Gastrocnemius medialis (tissue), 4 donors: ENCODE measurements at regions not wholly inside any gene's neighbourhood (a gene's known extent, or its start where the extent isn't known, plus 50 kb on each side); places are given as distances from the start of the nearest gene placed in this dataset.
A peak's percentile ranks its signal among the peaks of the same experiment; 100 is the strongest.

ENCODE experiments used
- ATAC-seq, 2 donors: fragments of 150-250 bp; one replicate each; pipeline ENCODE4 v1.9.1; 2016
- DNase-seq, 2 donors: peaks; one replicate each; pipeline ENCODE4 v3.0.0-alpha.2; 2019
- H3K27ac ChIP-seq, 4 donors: fragments of 200-600 bp; sonication (generic); 1 replicate in 1 of 4; 2 replicates in 3 of 4; pipeline ENCODE4 v1.5.1; 2016 to 2018; ENCODE audit warnings: mild to moderate bottlenecking in 2 of 4, moderate library complexity in 1 of 4
- H3K27me3 ChIP-seq, 3 donors: fragments of 200-600 bp; sonication (generic) in 2 of 3; 1 replicate in 1 of 3; 2 replicates in 2 of 3; pipeline versions ENCODE4 v1.5.1 to v1.6.0; 2016 to 2019; ENCODE audit warnings: mild to moderate bottlenecking in 1 of 3, moderate library complexity in 1 of 3
- H3K36me3 ChIP-seq, 2 donors: fragments of 200-600 bp; sonication (generic) in 1 of 2; one replicate each; pipeline ENCODE4 v1.5.1; 2017 to 2018
- H3K4me1 ChIP-seq, 2 donors: fragments of 200-600 bp; sonication (generic) in 1 of 2; one replicate each; pipeline ENCODE4 v1.5.1; 2016 to 2017; ENCODE audit warnings: mild to moderate bottlenecking in 2 of 2
- H3K4me3 ChIP-seq, 4 donors: fragments of 200-600 bp; sonication (generic) in 3 of 4; 1 replicate in 1 of 4; 2 replicates in 3 of 4; pipeline ENCODE4 v1.5.1; 2016 to 2019; ENCODE audit warnings: mild to moderate bottlenecking in 2 of 4
- H3K9me3 ChIP-seq, 3 donors: fragments of 200-600 bp; sonication (generic) in 2 of 3; 1 replicate in 1 of 3; 2 replicates in 2 of 3; pipeline ENCODE4 v1.5.1; 2016 to 2019
- POLR2A ChIP-seq, 2 donors: fragments of 450-650 bp; IDR thresholded peaks; one replicate each; pipeline ENCODE4 v1.6.1; 2017; ENCODE audit warnings: antibody characterized with exemption in 2 of 2, mild to moderate bottlenecking in 2 of 2, moderate library complexity in 2 of 2
- in situ Hi-C, 4 donors: fragments of 200-750 bp; cut with MboI; loops; one replicate each; pipeline versions ENCODE4 v1.15.0 to v1.8.0; 2017; ENCODE audit warnings: low sequenced_read_pairs in 4 of 4
- intact Hi-C: fragments of 100-400 bp; cut with DNase I; formaldehyde crosslinking; loops from one replicate; pipeline ENCODE4 v1.15.1; 2023; ENCODE audit warnings: low total_unique reads
- TF ChIP-seq, protein P1 (sequence below), 5 experiments: fragments of 450-650 bp in 3 of 5; fragments of 200-600 bp in 2 of 5; sonication (generic) in 2 of 5; IDR thresholded peaks in 4 of 5; conservative IDR thresholded peaks in 1 of 5; 1 replicate in 4 of 5; 2 replicates in 1 of 5; pipeline ENCODE4 v1.5.1; 2016 to 2019; ENCODE audit warnings: antibody characterized with exemption in 5 of 5, mild to moderate bottlenecking in 3 of 5, moderate library complexity in 3 of 5

DNA sequence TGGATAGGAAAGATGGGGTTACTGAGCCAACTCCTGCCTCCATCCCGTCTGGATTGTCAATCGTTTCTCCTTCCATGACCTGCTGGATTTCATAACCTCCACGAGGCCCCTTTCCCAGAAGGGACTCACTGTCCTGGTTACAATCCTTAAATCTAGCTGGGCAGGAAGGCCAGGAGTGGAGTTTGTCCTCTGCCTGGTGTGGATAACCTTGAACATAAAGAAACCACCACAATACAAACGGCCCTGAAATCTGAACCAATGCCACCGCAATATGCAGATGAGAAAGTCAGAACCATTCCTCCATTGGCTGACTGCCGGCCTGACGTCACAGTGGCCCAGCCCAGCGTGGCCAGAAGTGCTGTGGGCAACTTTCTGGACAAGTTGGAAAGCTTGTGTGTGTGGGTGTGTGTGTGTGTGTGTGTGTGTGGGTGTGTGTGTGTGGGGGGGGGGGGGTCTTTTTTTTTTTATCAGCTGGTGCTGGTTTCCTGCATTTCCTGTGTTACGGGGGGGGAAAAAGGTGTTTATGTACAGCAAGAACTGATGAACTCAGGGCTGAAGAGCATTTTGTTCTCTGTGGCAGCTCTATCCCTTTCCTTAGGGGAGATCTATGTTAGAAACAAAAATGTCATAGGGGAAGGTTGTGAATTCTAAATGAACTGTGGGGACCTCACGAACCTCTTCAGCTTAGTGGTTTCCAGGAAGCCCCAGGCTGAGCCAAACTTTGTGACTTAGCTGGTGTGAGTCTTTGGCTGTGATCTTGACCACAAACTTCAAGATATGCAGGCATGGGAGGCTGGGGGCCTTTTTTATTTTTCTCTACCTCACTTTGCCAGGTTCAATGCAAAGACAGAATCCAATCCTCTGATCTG is 81.6 kb upstream of the MED13L start:
- Histone ChIP-seq H3K27me3 (no peaks in the 10 kb centered on the region), H3K4me1 (peaks cover 23 to 30% of the 10 kb centered on the region in 2 donors), H3K27ac (peak overlapping the region; percentile 69 to 80 (median 76)), H3K9me3 (no peaks in the 10 kb centered on the region), H3K36me3 (no peaks in the 10 kb centered on the region), H3K4me3 (peak overlapping the region in 1 of 4 donors; percentile 22)
- in situ Hi-C loops, result no loop called here
- ATAC-seq (peak; percentile 89 to 90), DNase-seq (peak; percentile 84 to 91)
- no peak for TF ChIP-seq POLR2A (IDR thresholded peaks at IDR 0.05)
- TF ChIP-seq, protein P1, sequence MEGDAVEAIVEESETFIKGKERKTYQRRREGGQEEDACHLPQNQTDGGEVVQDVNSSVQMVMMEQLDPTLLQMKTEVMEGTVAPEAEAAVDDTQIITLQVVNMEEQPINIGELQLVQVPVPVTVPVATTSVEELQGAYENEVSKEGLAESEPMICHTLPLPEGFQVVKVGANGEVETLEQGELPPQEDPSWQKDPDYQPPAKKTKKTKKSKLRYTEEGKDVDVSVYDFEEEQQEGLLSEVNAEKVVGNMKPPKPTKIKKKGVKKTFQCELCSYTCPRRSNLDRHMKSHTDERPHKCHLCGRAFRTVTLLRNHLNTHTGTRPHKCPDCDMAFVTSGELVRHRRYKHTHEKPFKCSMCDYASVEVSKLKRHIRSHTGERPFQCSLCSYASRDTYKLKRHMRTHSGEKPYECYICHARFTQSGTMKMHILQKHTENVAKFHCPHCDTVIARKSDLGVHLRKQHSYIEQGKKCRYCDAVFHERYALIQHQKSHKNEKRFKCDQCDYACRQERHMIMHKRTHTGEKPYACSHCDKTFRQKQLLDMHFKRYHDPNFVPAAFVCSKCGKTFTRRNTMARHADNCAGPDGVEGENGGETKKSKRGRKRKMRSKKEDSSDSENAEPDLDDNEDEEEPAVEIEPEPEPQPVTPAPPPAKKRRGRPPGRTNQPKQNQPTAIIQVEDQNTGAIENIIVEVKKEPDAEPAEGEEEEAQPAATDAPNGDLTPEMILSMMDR (IDR thresholded peaks at IDR 0.05 in 4 of 5, conservative IDR thresholded peaks at IDR 0.05 in 1 of 5), result no peak
- intact Hi-C loops, result loop anchor here (1.0 kb wide), 2 partner anchors 39 to 82 kb away; partner anchors contain the start of gene MED13L

DNA sequence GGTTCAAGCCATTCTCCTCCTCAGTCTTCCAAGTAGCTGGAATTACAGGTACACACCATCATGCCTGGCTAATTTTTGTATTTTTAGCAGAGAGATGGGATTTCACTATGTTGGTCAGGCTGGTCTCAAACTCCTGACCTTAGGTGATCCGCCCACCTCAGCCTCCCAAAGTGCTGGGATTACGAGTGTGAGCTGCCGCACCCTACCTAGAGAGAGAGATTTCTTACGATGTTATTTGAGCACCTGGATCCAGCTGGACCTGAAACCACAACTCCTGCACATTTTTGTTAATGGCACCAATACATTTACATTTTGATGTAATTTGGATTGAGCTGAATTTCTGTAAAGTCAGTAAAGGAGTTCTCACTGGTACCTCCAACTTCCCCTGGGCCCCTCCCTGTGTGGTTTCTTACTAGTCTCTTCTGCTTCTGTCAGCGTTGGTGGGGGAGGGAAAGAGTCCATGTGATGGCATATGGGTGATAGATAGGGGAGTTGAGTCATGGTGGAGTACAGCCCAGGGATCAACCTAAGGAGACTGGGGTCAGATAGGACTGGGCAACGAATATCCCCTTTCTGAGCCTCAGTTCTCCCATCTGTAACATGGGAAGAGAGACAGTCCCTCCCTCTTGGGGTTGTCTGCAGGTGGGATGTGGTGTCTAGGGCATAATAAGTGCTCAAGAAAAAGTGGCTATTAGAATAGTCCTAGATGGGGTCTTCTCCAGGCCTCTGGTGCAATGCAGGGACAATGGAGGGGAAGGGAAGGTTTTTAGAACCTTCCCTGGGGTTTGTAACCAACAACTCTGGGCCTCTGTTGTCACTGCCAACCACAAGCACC is 83.3 kb upstream of the MED13L start:
- in situ Hi-C loops (no loop called here), intact Hi-C loops (loop anchor here (1.0 kb wide), 1 partner anchor 46 kb away; no protein-coding TSS in a partner anchor)
- TF ChIP-seq, protein P1 (IDR thresholded peaks at IDR 0.05 in 4 of 5, conservative IDR thresholded peaks at IDR 0.05 in 1 of 5), result no peak
- no peaks in the 10 kb centered on the region for H3K9me3 ChIP-seq
- ATAC-seq (no peak), DNase-seq (no peak)
- H3K27me3 ChIP-seq, result no peaks in the 10 kb centered on the region
- no peak overlapping the region for H3K4me3 ChIP-seq
- H3K4me1 ChIP-seq, result peaks cover 23 to 30% of the 10 kb centered on the region in 2 donors
- no peaks in the 10 kb centered on the region for H3K36me3 ChIP-seq
- H3K27ac ChIP-seq, result peak overlapping the region; percentile 42 to 64 (median 51)

DNA sequence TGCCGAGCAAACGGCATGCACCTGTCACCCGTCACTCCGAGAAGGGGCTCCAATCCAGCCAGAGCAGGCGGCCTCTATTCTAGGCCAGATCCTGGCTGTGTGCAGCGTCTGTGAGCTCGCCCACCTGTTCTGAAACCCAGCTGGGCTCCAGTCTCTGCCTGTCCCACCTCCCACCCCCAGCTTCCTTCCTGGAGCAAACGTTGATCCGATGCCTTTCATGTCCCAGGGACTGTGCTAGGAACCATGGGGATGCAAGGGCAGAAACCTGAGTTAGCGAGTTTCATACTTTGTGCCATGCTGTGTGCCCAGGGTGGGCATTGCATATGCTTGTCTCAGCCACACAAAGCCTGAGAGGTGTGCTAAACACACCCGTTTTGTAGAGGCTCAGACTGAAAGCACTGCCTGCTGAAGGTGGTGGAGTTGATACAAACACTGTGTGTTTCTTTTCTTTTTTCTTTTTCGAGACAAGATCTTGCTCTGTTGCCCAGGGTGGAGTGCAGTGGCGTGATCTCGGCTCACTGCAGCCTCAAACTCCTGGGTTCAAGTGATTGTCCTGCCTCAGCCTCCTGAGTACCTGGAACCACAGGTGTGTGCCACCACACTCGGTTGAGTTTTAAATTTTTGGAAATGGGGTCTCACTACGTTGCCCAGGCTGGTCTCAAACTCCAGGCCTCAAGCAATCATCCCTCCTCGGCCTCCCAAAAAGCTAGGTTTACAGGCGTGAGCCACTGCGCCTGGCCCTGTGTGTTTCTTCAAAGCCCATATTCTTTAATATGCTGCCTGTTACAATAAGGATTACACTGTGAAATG is 84.1 kb upstream of the MED13L start:
- ATAC-seq (peak; percentile 87 to 90), DNase-seq (peak; percentile 78 to 89)
- no peaks in the 10 kb centered on the region for H3K9me3 ChIP-seq
- in situ Hi-C loops, result no loop called here
- H3K4me3 ChIP-seq, result no peak overlapping the region
- H3K4me1 ChIP-seq, result peaks cover 28 to 30% of the 10 kb centered on the region in 2 donors
- H3K27me3 ChIP-seq, result no peaks in the 10 kb centered on the region
- no peaks in the 10 kb centered on the region for H3K36me3 ChIP-seq
- TF ChIP-seq POLR2A (IDR thresholded peaks at IDR 0.05), result no peak
- TF ChIP-seq, protein P1 (IDR thresholded peaks at IDR 0.05 in 4 of 5, conservative IDR thresholded peaks at IDR 0.05 in 1 of 5), result no peak
- H3K27ac ChIP-seq, result peak overlapping the region; percentile 30 to 64 (median 51)
- intact Hi-C loops, result loop anchor here (1.0 kb wide), 1 partner anchor 45 kb away; no protein-coding TSS in a partner anchor

DNA sequence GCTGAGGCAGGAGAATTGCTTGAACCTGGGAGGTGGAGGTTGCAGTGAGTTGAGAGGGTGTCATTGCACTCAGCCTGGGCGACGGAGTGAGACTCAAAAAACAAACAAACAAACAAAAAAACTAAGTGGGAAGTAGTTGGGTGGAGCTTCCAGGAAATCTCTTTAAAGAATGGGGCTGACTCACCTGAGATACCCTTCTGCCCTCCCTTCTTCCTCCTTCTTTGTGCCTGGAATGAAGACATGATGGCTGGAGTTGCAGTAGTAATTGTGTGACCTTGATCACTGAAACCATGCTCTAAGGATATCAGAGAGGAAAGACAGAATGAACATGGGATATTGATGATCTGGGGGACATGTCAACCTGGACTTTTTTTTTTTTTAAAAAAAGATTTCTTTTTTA is 87.6 kb upstream of the MED13L start:
- H3K4me3 ChIP-seq, result no peak overlapping the region
- H3K27me3 ChIP-seq, result no peaks in the 10 kb centered on the region
- intact Hi-C loops (no loop called here), in situ Hi-C loops (no loop called here)
- no peak overlapping the region for H3K27ac ChIP-seq
- no peak for TF ChIP-seq POLR2A (IDR thresholded peaks at IDR 0.05)
- no peaks in the 10 kb centered on the region for H3K9me3 ChIP-seq
- no peaks in the 10 kb centered on the region for H3K36me3 ChIP-seq
- peaks cover 16 to 18% of the 10 kb centered on the region in 2 donors for H3K4me1 ChIP-seq
- ATAC-seq, result no peak
- no peak for DNase-seq
